HUES6 (cell line): ENCODE measurements at regions not wholly inside any gene's neighbourhood (a gene's known extent, or its start where the extent isn't known, plus 50 kb on each side); places are given as distances from the start of the nearest gene placed in this dataset.

Source experiments
- H3K27ac ChIP-seq: 2 replicates; pipeline ENCODE4 v1.7.0; 2013; ENCODE audit warnings: low read depth, mild to moderate bottlenecking, low read length, inconsistent platforms
- H3K27me3 ChIP-seq: 2 replicates; pipeline ENCODE4 v1.6.1; 2013; ENCODE audit warnings: low read length; ENCODE audit not compliant: control insufficient read depth, insufficient read depth
- H3K36me3 ChIP-seq: 2 replicates; pipeline ENCODE4 v1.6.1; 2013; ENCODE audit warnings: low read length; ENCODE audit not compliant: control insufficient read depth, insufficient read depth
- H3K4me1 ChIP-seq: 2 replicates; pipeline ENCODE4 v1.6.1; 2013; ENCODE audit warnings: low read length; ENCODE audit not compliant: control insufficient read depth, insufficient read depth
- H3K4me3 ChIP-seq: 2 replicates; pipeline ENCODE4 v1.5.1; 2013; ENCODE audit warnings: low read depth, low read length
- H3K9ac ChIP-seq: one replicate; pipeline ENCODE4 v1.6.1; 2013; ENCODE audit warnings: mild to moderate bottlenecking, low read length
- H3K9me3 ChIP-seq: 2 replicates; pipeline ENCODE4 v1.6.1; 2013; ENCODE audit warnings: low read depth, low read length; ENCODE audit not compliant: control insufficient read depth, insufficient read depth

DNA sequence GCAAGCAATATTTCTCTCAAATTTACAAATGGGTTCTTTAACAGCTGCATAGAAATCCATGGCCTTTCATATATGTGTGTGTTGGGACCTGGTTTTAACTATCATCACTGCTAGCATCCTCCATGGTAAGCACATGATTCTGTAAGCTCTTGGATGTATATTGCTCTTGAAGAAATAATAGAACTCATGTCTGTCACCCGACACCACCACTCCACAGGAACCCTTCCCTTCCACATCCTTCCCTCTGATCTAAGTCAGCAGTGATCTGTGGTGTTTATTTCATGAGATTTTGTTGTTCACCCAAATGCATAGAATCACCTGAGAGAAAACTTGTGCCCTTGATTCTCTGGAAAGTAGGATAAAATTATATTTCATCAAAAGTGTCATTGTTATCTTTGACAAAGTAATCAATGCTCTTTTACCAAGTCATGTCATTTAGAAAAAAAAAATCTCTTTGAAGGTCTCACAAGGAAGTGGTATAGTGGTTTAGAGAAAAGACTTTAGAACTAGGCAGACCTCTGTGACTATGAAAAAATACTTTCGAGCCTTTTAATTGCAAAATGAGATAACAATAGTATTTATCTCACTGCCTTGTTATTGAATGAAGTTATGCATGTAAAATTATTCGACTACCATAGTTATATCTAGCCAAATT lies 649.8 kb upstream of the SLC35B3 start:
- Histone ChIP-seq H3K4me1 (peaks cover 8% of the 10 kb centered on the region; the same call in 1 of the 2 replicates), H3K4me3 (no peak overlapping the region)

GRCh38 chr6:9083108-9083507 lies 647.8 kb upstream of the SLC35B3 start:
- no peak overlapping the region for H3K4me3 ChIP-seq
- peaks cover 8% of the 10 kb centered on the region; the same call in 1 of the 2 replicates for H3K4me1 ChIP-seq
- H3K27ac ChIP-seq: no peak overlapping the region
- H3K9me3 ChIP-seq: no peaks in the 10 kb centered on the region
- H3K9ac ChIP-seq: no peak overlapping the region
- no peaks in the 10 kb centered on the region for H3K36me3 ChIP-seq
- no peaks in the 10 kb centered on the region for H3K27me3 ChIP-seq

More for the DNA sequence above, 649.8 kb upstream of the SLC35B3 start:
- Histone ChIP-seq H3K27me3 (no peaks in the 10 kb centered on the region), H3K9ac (no peak overlapping the region), H3K36me3 (no peaks in the 10 kb centered on the region), H3K9me3 (no peaks in the 10 kb centered on the region), H3K27ac (no peak overlapping the region)

DNA sequence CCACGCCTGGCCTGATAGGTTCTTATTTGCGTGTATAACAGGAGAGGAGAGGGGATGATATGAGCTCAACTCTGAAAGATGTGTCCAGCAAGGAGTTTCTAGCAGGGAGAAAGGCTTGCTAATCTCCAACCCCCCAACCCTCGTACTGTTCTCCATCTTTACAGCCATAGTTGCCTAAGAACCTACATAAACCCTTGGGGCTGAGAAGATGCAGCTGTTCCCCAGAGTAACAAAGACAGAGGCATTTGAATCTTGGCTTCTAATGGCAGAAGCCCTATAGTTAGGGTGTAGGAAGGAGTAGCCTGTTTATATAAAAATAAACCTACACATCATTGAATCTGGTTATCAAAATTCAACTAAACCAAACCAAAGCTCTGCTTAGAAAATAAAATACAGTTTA lies 631.4 kb upstream of the SLC35B3 start:
- Histone ChIP-seq H3K9me3 (0 out of 2 replicates have a peak, but pooled peaks cover 3% of the 10 kb centered on the region), H3K36me3 (no peaks in the 10 kb centered on the region), H3K9ac (no peak overlapping the region), H3K27me3 (no peaks in the 10 kb centered on the region), H3K27ac (no peak overlapping the region), H3K4me3 (no peak overlapping the region), H3K4me1 (no peaks in the 10 kb centered on the region)

GRCh38 chr6:9064156-9064555 lies 628.8 kb upstream of the SLC35B3 start:
- H3K4me1 ChIP-seq: no peaks in the 10 kb centered on the region
- H3K9me3 ChIP-seq: 0 out of 2 replicates have a peak, but pooled peaks cover 3% of the 10 kb centered on the region
- H3K27ac ChIP-seq: no peak overlapping the region
- no peak overlapping the region for H3K4me3 ChIP-seq
- no peaks in the 10 kb centered on the region for H3K36me3 ChIP-seq
- no peaks in the 10 kb centered on the region for H3K27me3 ChIP-seq
- H3K9ac ChIP-seq: no peak overlapping the region

GRCh38 chr6:9062596-9062995 lies 627.3 kb upstream of the SLC35B3 start:
- no peaks in the 10 kb centered on the region for H3K9me3 ChIP-seq
- no peak overlapping the region for H3K27ac ChIP-seq
- H3K4me3 ChIP-seq: no peak overlapping the region
- no peak overlapping the region for H3K9ac ChIP-seq
- H3K4me1 ChIP-seq: no peaks in the 10 kb centered on the region
- H3K27me3 ChIP-seq: no peaks in the 10 kb centered on the region
- no peaks in the 10 kb centered on the region for H3K36me3 ChIP-seq

DNA sequence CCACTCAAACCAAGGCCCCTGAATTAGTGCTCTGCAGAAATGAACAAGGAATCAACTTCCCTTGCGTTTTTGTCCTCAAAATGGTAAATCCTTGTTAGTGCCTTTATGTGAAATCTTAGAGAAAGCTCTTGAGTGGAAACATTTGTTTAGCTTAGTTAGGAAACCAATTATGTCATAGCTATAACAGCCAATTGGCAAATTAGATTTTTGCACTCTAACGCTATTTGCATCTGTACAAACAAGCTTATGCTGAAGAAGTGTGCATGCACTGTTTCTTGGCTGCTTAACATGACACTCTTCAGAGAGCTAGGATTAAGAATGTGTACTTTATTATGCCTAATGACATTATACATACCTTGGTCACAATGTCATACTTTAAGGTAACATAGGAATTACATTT lies 622.6 kb upstream of the SLC35B3 start:
- no peaks in the 10 kb centered on the region for H3K36me3 ChIP-seq
- no peak overlapping the region for H3K9ac ChIP-seq
- H3K9me3 ChIP-seq: no peaks in the 10 kb centered on the region
- H3K27ac ChIP-seq: no peak overlapping the region
- H3K27me3 ChIP-seq: no peaks in the 10 kb centered on the region
- H3K4me3 ChIP-seq: no peak overlapping the region
- H3K4me1 ChIP-seq: no peaks in the 10 kb centered on the region

GRCh38 chr6:9056556-9056955 lies 621.2 kb upstream of the SLC35B3 start:
- Histone ChIP-seq H3K4me1 (no peaks in the 10 kb centered on the region), H3K36me3 (no peaks in the 10 kb centered on the region), H3K27me3 (no peaks in the 10 kb centered on the region), H3K9ac (no peak overlapping the region), H3K27ac (no peak overlapping the region), H3K9me3 (no peaks in the 10 kb centered on the region), H3K4me3 (no peak overlapping the region)

- Histone ChIP-seq H3K27ac (no peak overlapping the region), H3K4me1 (no peaks in the 10 kb centered on the region), H3K27me3 (no peaks in the 10 kb centered on the region), H3K9ac (no peak overlapping the region), H3K9me3 (peaks cover 5% of the 10 kb centered on the region; the same call in 1 of the 2 replicates), H3K4me3 (no peak overlapping the region), H3K36me3 (no peaks in the 10 kb centered on the region)
Measured at GRCh38 chr6:9044426-9044825, 609.1 kb upstream of the SLC35B3 start.

- H3K36me3 ChIP-seq: no peaks in the 10 kb centered on the region
- peaks cover 5% of the 10 kb centered on the region; the same call in 1 of the 2 replicates for H3K9me3 ChIP-seq
- no peak overlapping the region for H3K9ac ChIP-seq
- H3K4me1 ChIP-seq: no peaks in the 10 kb centered on the region
- no peak overlapping the region for H3K4me3 ChIP-seq
- no peaks in the 10 kb centered on the region for H3K27me3 ChIP-seq
- H3K27ac ChIP-seq: no peak overlapping the region
Measured at GRCh38 chr6:9040718-9041117, 605.4 kb upstream of the SLC35B3 start.

GRCh38 chr6:9039258-9039657 lies 603.9 kb upstream of the SLC35B3 start:
- peaks cover 5% of the 10 kb centered on the region; the same call in 1 of the 2 replicates for H3K9me3 ChIP-seq
- H3K9ac ChIP-seq: no peak overlapping the region
- H3K4me1 ChIP-seq: no peaks in the 10 kb centered on the region
- no peaks in the 10 kb centered on the region for H3K36me3 ChIP-seq
- no peak overlapping the region for H3K4me3 ChIP-seq
- H3K27me3 ChIP-seq: no peaks in the 10 kb centered on the region
- H3K27ac ChIP-seq: no peak overlapping the region

- H3K27ac ChIP-seq: no peak overlapping the region
- H3K36me3 ChIP-seq: no peaks in the 10 kb centered on the region
- H3K9ac ChIP-seq: no peak overlapping the region
- no peaks in the 10 kb centered on the region for H3K27me3 ChIP-seq
- no peak overlapping the region for H3K4me3 ChIP-seq
- H3K4me1 ChIP-seq: no peaks in the 10 kb centered on the region
- H3K9me3 ChIP-seq: no peaks in the 10 kb centered on the region
Measured at GRCh38 chr6:9028086-9028485, 592.7 kb upstream of the SLC35B3 start.
